Fibroblast of skin of right biceps (primary cell): ENCODE measurements at regions not wholly inside any gene's neighbourhood (a gene's known extent, or its start where the extent isn't known, plus 50 kb on each side); places are given as distances from the start of the nearest gene placed in this dataset.

Experiments used
- DNase-seq: peaks from one replicate; pipeline ENCODE4 v3.0.0-alpha.2; 2013

DNA sequence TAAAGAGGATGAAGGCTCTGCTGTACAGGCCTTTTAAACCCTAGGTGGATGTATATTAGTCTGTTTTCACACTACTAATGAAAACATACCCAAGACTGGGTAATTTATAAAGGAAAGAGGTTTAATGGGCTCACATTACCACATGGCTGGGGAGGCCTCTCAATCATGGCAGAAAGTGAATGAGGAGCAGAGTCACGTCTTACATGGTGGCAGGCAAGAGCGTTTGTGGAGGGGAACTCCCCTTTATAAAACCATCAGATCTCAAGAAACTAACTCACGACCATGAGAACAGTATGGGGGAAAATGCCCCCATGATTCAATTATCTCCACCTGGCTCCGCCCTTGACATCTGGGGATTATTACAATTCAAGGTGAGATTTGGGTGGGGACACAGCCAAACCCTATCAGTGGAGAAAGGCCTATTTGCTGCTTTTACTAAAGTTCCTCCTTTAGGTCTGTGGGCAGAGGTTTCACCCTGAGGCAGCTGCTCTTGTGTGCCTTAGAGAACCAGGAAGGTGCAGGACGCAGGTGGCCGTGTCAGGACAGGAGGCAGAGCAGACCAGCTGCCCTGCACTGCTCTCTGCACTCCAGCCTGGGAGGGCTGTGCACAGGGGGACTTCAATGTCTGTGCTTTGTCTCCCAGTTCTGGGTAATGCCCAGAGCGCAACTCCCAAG, 178.8 kb upstream of the HDAC4 start:
- no peak for DNase-seq

DNA sequence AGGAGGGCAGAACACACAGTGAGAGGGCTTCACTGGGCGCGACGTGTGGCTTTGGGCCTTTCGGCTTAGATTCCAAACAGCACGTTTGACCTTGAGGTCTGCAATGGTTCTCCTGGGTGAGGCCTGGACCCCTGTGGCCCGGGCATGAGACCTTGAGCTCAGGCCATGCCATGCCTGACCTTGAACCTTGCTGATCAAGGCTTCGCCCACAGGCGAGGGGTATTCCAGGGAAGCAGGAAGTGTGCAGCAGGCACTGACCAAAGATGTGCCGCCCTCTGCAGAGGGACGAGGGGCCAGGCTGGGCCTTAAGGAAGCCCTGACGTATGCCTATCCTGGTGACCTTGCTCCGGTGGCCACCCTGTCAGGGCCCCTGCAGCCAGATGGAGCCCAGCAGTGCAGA, 178.3 kb upstream of the HDAC4 start:
- no peak for DNase-seq

DNA sequence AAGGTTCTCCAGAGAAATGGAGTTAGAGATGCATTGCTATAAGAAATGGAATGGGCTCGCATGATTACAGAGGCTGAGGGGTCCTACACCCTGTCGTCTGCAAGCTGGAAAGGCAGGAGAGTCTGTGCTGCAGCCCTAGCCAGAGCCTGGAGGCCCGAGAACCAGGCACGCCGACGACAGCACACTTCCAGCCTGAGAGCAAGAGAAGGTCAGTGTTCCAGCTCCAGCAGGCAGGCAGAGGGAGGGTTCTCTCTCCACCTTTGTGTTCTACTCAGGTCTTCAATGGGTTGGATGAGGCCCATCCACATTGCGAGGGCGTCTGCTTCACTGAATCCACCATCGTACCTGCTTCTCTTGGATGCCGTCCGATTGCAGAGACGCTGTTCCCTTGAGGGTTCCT, 177.6 kb upstream of the HDAC4 start:
- DNase-seq = no peak

DNA sequence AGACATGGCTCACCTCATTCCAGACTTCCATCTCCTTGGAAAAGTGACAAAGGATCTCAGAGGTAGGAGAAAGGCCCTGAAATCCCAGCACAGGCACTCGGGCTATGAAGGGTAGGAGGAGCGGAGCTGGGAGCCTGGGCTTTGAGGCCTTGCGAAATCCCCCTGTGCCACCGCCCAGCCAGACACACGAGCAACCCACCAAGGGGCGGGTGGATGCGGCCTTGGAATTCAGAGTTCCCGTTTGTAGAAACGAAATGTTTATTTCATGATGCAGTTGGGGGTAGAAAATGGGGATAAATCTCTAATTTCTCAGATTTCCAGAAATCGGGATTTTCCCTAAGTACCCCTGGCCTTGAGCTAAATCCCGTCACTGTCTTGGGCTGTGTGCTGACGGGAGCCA, 177.1 kb upstream of the HDAC4 start:
- no peak for DNase-seq

DNA sequence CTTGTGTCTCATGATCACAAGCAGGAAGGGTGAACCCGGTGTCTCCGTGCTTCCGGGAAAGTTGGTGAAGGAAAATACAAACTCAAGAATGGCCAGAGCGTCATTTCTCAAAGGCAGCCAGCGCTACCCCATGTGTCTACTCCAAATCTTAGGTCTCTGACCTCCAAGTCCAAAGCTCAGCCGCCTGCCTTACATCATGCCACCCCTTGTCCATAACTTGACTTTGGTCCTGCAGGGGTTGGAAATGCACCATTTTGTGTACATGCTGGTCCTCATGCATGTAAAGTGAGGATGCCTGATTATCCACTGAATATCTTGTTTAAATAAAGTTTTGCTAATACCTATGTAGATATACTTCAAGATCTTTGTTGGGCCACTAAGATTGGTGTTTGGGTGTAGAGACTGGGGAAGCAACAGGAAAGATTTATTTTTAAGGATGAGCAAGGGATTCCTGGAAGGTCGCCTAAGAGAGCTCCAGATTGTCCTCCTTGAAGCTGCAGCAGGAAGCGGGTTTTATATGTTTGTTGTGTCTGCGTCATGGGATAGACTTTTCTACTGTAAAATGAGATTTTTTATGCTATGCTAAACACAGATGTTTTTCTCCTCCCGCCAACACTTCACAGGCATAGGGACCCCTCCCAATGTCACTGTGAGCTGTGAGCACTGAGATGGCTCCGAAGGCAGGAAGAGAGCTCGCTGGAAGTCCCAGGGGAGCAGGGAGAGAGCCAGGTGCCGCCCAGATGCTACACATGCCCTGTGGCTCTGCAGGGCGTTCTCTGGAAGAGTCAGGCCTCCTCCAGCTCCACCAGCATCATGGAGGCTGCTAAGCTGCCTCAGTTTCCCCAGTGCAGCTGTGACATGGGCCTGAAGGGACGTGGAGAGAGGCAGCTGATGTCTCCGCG, 176.2 kb upstream of the HDAC4 start:
- no peak for DNase-seq

DNA sequence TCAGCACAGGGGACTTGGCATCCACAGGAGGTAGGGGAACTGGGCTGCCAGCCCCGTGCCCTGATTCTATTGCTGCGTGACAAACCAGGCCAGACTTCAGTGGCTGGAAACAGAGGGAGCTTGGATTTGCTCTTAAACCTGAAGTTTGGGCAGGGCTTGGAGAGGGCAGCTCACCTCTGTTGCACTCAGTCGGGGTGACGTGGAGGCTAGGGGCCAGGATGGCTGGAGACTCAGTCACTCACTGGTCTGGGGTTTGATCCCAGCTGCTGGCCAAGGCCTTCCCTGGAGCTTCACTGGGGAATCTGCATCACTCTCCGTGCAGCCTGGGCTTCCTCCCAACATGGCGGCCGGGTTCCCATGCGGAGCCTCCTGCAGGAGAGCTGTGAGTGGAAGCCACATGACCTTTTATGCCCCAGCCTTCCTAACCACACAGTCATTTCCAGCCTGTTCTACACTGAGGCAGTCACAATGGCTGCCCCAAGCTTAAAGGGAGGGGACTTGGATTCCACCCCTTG, 175.2 kb upstream of the HDAC4 start:
- no peak for DNase-seq

DNA sequence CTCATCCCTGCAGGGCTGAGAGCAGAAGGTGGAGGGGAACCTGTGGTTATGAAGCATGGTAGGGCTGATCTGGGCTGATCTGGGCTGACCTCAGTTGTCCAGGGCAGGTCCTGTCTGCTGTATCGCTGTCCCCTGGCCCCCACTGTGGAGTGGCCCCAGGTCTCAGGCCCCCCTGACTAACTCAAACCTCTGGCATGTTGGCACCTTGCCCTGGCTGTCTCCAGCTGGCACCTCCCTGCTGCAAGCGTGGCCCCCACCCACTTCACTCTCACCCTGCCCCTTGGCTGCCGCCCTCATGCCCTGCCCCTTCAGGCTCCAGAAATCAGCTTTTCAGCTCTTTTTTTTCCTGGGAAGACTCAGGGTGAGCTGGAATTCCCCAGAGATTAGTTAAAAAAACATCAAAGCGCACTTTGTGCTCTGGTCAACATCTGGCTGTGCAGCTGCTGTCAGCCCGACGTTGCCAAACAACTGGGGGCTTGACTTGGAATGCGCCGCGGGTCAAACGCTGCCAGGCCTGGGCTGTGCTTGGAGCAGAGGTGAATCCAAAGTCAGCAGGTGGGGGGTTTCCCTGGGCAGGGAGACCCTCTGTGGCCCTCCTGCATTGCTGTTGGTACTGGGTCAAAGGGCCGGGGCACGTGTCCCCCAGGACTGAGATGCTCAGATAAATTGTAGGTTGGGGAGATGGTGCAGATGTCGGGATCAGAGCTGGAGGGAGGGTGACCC, 173.8 kb upstream of the HDAC4 start:
- DNase-seq = no peak

DNA sequence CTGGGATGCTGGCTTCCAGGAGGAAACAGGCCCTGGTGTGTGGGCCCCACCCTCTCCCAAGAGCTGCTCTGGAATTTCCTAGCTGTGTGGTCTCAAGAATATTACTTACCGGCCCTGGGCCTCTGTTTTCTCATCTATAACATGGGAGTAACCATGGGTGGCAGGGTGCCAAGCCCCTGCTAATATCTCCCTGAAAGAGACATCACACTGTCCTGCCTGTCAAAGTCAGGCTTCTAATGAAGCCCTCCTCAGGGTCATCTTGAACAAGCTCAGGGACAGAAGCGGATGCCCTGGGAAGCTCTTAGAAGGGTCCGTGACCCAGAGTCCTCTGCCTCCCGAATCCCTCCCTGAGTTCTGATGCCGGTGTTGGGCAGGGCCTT, 173.2 kb upstream of the HDAC4 start:
- DNase-seq = no peak

DNA sequence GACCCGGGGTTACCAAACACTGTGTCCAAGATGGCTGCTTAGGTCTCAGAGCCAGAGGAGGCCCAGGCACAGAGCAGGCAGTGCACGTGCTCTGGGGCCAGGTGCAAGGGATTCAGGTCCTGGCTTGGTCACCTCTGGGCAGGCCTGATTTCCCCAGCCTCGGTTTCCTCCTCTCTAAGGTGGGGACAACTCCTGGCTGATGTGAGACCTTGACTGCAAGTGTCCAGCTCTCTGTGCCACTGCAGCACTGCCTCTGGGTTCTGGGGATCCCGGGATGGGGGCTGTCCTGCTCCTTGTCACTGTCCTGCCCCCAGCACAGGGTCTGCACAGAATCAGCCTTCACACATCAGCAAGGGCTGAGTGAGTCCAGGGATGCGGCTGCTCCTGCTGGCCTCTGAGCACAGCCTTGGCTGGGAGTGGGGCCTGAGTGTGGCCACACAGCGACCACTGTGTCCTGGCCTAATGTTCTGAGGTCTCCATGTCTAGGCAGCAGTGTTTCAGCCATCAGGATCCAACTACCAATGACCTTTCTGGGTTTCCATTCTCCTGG, 170.2 kb upstream of the HDAC4 start:
- no peak for DNase-seq

DNA sequence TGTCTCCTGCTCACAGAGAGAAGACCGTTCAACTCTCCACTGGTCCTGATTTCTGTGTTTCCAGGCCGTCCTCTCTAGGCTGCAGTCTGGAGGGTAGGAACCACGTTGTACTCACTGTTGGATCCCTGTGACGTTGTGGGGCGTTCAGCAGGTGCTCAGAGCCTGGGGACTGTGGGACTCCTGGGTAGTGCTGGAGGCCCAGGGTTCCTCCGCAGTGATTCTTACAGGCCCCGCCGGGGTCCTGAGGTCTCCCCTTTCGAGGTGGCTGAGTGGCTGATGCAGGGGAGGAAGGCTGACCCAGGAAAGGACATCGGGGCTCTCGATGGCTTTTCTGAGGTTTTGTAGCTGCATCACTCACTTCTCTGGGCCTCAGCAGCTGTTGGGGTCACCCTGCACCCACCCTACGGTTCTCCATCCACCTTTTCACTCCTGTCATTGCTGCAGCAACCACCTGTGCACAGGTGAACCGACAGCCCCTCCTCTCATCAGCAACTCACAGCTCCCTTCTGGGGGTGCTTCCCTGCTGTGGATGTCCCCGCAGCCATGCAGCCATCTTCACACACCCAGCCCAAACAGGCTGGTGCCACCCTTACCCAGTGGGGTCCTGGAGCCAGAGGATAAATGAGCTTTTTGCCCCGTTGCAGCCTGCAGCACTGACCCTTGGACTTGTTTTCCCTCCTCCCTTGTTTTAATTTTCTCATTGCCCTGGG, 169.6 kb upstream of the HDAC4 start:
- no peak for DNase-seq

DNA sequence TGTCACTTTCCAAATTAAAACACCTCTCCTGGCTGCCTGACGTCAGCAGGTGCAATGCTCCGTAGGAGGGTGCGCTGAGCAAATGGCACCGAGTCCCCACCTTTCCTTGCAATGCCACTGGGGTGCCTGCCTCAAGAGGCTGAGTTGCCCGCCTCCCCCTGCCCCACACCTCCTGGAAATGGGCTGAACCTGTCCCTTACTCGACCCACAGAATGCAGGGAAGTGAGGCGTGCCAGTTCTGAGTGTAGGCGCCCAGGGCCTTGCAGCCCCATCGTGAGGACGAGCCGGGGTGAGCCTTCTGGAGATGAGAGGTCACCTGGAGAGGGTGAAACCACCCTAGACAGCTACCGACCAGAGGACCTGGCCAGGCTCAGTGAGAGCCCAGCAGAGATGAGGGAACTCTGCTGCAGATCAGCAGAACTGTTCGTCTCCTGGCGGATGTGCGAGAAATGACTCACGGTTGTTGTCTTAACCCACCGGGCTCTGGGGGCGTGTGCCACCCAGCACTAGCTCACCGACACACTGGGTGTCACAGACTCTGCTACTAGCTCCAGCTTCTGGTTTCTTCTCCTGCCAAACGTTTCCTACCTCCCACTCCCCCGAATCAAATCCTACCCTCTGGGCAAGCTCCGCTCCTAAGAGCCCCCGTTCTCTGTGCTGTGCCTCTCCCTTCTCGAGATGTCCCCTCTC, 168.7 kb upstream of the HDAC4 start:
- DNase-seq = no peak

DNA sequence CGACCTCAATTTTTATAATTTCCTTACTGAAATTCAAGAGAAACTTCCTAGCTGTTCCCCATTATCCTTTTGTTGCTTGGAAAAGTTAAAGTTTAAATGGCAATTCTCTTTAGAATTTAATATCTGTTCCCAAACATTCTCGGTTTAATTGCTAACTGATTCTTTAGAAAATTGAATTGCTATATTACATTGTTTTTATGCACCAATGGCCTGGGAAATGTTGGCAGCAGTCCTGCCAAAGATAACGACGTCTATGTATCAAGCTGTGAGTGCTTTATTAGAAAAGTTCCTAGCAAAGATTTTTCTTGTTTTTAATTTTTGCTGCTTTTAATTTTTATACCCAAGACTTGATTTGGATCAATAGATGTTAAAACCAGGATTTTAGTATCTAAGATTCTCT, 167.8 kb upstream of the HDAC4 start:
- no peak for DNase-seq

DNA sequence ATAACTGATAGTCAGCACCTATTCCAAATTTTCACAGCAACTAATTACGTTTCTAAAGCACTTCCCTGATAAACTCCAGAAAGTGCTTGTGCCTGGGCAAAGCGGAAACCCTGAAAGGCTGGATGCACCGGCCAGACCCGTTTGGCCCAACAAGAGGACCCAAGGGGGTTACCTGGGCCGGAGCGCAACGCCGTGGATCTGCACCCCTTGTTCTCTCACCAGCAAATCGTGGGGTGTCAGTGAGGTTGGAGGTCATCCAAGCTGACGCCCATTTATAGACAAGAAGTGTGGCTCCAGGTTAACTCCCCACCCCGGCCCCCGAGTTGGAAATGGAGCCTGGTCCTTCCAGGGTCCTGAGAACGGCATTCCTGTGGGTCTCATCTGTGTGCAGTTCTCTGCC, 167.0 kb upstream of the HDAC4 start:
- no peak for DNase-seq

DNA sequence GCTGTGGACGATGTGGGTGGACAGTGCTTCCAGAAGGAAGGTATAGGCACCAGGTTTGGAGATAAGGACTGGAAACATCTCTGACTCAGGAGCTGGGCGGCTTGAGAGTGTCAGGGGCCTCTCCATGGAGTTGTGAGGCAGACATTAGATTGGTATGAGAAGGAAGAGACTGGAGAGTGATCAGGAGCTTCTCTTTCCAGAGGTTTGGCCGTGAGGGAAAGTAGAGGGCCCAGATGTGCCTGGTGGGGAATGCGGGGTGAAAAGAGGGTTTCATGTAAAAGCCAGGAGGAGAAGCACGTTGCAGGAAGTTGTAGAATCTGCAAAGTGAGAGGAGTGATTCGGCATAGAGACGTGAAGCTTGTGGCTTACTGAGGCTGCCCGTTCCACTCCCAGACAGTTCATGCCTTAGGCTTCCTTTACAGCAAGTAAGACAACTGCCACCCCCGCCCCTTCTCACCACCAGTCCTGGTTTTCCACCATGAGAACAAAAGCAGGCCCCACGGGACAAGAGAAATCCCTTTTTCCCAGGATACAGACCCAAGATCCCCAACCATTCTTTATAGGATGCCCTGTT, 166.3 kb upstream of the HDAC4 start:
- DNase-seq = no peak

DNA sequence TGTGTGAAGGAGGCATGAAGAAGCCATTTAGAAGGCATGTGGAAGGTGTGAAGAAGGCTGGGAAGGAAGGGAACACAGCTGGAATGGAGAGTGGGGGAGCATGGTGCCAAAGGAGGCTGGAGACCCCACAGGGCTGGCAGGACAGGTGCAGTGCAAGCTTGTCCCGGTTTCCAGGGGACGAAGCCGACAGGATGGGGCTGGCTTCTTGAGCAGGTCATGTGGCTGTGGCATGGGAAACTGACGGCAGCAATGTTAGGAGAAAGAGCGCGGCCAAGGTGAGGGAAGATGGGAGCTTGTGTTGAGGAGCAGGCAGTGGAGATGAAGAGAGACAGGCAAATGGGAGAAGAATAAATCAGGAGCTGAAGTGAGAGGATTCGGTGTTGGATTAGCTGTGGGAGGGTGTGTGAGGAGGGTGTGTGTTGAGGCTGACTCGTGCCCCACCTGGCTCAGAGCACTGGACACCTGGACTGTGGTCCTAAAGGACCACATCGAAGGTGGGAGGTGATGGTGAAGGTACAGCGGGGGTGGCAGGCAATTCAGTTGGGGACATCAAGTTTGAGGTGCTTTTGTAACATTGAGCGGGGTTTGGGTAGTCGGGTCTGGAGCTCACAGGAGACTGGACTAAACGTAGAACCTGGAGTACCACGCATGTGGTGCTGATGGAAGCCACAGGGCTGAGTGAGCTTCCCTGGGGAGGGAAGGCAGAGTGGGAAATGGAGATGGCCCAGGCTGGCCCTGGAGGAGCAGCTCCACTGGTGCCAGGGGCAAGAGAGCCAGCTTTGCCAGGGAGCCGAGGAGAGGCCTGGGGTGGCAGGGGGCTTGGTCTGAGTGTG, 165.6 kb upstream of the HDAC4 start:
- DNase-seq = no peak

DNA sequence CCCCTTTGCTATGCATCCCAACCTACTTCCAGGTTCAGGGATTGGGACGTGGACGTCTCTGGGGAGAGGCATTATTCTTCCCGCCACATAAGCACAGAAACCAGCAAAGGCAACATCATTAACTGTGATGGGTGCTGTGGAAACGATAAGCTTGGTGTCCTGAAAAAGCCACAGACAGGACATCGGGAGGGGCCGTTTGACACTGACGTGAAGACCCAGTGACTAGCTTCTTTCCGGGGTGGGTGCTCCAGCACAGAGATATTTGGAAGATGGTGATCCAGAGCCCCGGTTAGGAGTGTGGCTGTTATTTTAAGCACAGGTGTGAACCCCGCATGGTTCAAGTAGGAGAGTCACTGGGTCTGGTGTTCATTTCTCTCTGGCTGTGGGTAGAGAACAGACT, 163.8 kb upstream of the HDAC4 start:
- no peak for DNase-seq

DNA sequence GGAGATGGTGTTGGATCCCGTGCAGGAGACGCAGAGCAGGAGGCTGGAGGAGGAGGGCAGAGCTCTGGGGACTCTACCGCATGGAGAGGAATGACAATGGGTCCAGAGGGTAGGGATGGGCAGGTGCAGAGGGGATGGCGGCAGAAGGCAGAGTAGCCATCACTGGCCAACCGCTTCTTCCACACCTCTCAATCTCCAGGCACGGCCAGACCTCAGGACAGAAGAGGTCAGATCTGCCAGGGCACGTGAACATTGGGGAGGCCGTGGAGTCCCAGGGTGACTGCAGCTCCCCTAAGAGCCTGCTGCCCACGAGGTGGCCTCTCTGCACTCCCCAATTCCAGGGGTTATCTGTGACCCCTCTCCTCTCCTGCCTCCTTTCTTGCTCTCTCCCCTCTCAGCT, 162.7 kb upstream of the HDAC4 start:
- DNase-seq = no peak

DNA sequence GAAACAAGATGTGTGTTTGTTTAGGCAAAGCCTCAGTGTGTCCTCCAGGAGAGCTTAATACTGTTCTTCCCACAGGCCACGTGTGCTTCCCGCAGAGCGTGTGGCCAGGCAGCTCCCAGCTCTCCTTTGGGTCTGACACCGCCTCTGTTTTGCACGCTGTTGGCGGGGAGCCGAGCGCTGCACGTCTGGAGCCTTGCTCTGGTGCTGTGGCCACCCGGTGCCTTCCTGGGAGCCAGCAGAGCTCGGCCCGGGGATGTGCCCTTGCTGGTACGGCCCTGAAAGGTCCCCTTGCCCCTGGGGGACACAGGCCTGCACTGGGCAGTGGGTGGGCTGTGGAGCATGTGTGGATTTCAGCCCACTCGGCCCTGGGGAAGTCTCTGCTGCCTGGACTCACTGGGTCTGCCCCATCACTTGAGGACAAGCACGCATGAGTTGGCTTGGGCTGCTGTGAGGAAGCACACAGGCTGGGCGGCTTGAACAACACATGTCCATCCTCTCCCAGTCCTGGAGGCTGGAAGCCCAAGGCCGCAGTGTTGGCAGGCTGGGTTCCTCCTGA, 160.7 kb upstream of the HDAC4 start:
- DNase-seq = peak; percentile 44

DNA sequence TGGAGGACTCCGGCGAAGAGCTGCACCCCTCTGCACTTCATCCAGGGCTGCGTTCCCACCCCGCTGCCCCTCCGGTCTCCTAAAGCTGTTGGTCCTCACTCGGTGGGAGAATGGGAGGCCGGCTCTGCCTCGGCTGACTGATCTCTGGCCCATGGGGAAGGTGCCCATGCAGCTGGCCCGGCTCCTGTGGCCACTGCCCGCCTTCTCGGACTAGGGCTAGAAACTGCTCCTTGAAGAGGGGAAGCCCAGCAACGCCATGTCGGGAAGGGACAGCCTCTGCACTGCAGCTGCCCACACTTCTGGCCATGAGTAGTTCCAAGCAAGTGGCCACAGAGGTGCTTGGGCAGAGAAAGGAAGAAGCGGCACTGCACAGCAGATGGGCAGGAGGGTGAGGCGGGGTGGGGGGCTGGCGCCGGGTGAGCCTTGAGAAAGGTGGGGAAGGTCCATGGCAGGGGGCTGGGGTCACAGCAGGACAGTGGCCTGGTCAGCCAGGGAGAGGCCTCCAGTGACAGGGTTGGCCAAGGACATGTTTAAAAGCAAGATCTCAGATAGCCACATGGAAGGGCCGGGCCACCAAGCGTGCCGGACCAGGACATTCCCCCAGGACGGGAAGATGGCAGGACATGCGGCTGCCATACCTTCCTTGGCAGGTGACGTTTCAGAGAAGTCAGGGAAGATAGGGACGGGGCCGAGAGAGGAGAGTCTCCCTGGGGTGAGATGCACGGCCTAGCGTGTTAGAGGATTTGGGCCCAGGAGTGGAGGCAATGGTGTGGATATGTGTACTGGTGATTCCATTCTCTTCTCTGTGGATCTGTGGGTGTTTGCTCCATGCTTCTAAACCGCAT, 158.8 kb upstream of the HDAC4 start:
- DNase-seq = no peak
